Nephron (organoid): ENCODE measurements at regions not wholly inside any gene's neighbourhood (a gene's known extent, or its start where the extent isn't known, plus 50 kb on each side); places are given as distances from the start of the nearest gene placed in this dataset.
"Not testable (repeated sequence)": the region's sequence is repeated elsewhere in the genome, so short reads cannot be mapped to it uniquely, and the experiment has no call there.

Source experiments
- H3K27ac Mint-ChIP-seq, 3 experiments: 2 replicates each; pipeline ENCODE4 v1.8.0; 2020; ENCODE audit warnings: mixed read lengths in 3 of 3, mild to moderate bottlenecking in 2 of 3, moderate library complexity in 1 of 3
- H3K27me3 Mint-ChIP-seq: 2 replicates; pipeline ENCODE4 v1.8.0; 2021; ENCODE audit warnings: low read depth, mild to moderate bottlenecking, moderate library complexity, mixed read lengths
- H3K36me3 Mint-ChIP-seq: 2 replicates; pipeline ENCODE4 v1.8.0; 2020; ENCODE audit warnings: low read depth, mixed read lengths
- H3K4me1 Mint-ChIP-seq: 2 replicates; pipeline ENCODE4 v1.8.0; 2020; ENCODE audit warnings: mixed read lengths
- H3K4me3 Mint-ChIP-seq, 3 experiments: 2 replicates each; pipeline ENCODE4 v1.8.0; 2020; ENCODE audit warnings: mild to moderate bottlenecking in 3 of 3, mixed read lengths in 3 of 3, moderate library complexity in 2 of 3
- H3K9me3 Mint-ChIP-seq: 2 replicates; pipeline ENCODE4 v1.8.0; 2020; ENCODE audit warnings: mixed read lengths
- TF ChIP-seq, protein P1 (sequence below), 3 experiments: fragments of 200-600 bp; sonication (generic); IDR thresholded peaks; one replicate each; pipeline ENCODE4 v1.5.0; 2021; ENCODE audit warnings: antibody characterized with exemption in 3 of 3; ENCODE audit not compliant: unreplicated experiment in 3 of 3

GRCh38 chr14:106013879-106014376 is 487.5 kb downstream of the TMEM121 start:
- Mint-ChIP-seq H3K27me3 (no peaks in the 10 kb centered on the region), H3K27ac (no peak overlapping the region), H3K36me3 (peaks cover 3% of the 10 kb centered on the region), H3K9me3 (peaks cover 36% of the 10 kb centered on the region), H3K4me3 (no peak overlapping the region), H3K4me1 (no peaks in the 10 kb centered on the region)
- TF ChIP-seq, protein P1, sequence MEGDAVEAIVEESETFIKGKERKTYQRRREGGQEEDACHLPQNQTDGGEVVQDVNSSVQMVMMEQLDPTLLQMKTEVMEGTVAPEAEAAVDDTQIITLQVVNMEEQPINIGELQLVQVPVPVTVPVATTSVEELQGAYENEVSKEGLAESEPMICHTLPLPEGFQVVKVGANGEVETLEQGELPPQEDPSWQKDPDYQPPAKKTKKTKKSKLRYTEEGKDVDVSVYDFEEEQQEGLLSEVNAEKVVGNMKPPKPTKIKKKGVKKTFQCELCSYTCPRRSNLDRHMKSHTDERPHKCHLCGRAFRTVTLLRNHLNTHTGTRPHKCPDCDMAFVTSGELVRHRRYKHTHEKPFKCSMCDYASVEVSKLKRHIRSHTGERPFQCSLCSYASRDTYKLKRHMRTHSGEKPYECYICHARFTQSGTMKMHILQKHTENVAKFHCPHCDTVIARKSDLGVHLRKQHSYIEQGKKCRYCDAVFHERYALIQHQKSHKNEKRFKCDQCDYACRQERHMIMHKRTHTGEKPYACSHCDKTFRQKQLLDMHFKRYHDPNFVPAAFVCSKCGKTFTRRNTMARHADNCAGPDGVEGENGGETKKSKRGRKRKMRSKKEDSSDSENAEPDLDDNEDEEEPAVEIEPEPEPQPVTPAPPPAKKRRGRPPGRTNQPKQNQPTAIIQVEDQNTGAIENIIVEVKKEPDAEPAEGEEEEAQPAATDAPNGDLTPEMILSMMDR (IDR thresholded peaks at IDR 0.05; ENCODE audit: unreplicated experiment in 3 of 3) = no peak

DNA sequence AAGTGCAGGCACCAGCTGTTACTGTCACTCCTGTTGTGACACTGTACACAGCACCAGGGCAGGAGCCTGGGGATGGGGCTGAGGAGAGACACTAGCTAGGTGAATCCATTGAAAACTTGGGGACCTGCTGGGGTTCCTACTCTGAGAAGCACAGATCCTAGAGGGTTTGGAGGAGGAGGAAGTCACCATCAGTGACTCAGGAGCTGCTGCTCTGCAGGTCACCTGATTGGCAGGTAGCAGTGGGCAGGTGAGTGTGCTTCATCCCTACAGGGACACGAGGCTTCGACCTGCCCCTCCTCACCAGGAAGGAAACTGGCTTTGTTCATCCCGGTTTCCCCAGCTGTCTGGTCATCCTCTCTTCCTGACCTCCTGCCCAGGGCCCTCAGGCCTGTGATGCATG is 491.6 kb downstream of the TMEM121 start:
- not testable (repeated sequence) for H3K27me3 Mint-ChIP-seq, H3K4me1 Mint-ChIP-seq, H3K4me3 Mint-ChIP-seq, H3K36me3 Mint-ChIP-seq, H3K27ac Mint-ChIP-seq
- peaks cover 39% of the 10 kb centered on the region for H3K9me3 Mint-ChIP-seq

GRCh38 chr14:106021832-106022231 is 495.4 kb downstream of the TMEM121 start:
- Mint-ChIP-seq H3K27ac (no peak overlapping the region), H3K9me3 (peaks cover 50% of the 10 kb centered on the region), H3K4me3 (no peak overlapping the region), H3K27me3 (no peaks in the 10 kb centered on the region), H3K4me1 (no peaks in the 10 kb centered on the region), H3K36me3 (no peaks in the 10 kb centered on the region)
- TF ChIP-seq, protein P1 (IDR thresholded peaks at IDR 0.05; ENCODE audit: unreplicated experiment in 3 of 3) = no peak

GRCh38 chr14:106022648-106023047 is 496.3 kb downstream of the TMEM121 start:
- H3K27me3 Mint-ChIP-seq, H3K27ac Mint-ChIP-seq, H3K36me3 Mint-ChIP-seq, H3K4me1 Mint-ChIP-seq, H3K4me3 Mint-ChIP-seq: not testable (repeated sequence)
- H3K9me3 Mint-ChIP-seq = peaks cover 51% of the 10 kb centered on the region

DNA sequence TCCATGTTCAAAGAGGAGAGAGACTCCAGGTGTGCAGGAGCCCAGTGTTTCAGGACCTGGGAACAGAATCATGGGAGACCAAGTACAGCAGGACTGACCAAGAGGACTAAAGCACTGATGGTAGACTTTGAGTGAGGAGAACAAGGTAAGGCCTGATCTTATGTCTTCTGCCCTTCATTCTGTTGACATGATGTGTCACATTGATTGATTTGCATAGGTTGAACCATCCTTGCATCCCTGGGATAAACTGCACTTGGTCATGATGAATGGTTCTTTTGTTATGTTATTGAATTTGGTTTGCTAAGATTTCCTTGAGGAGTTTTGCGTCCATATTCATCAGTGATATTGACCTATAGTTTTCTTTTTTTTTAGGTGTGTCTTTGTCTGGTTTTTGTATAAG is 497.0 kb downstream of the TMEM121 start:
- Mint-ChIP-seq H3K27ac (no peak overlapping the region), H3K4me3 (no peak overlapping the region), H3K4me1 (no peaks in the 10 kb centered on the region), H3K9me3 (peaks cover 57% of the 10 kb centered on the region), H3K36me3 (no peaks in the 10 kb centered on the region), H3K27me3 (no peaks in the 10 kb centered on the region)
- TF ChIP-seq, protein P1 (IDR thresholded peaks at IDR 0.05; ENCODE audit: unreplicated experiment in 3 of 3) = no peak

DNA sequence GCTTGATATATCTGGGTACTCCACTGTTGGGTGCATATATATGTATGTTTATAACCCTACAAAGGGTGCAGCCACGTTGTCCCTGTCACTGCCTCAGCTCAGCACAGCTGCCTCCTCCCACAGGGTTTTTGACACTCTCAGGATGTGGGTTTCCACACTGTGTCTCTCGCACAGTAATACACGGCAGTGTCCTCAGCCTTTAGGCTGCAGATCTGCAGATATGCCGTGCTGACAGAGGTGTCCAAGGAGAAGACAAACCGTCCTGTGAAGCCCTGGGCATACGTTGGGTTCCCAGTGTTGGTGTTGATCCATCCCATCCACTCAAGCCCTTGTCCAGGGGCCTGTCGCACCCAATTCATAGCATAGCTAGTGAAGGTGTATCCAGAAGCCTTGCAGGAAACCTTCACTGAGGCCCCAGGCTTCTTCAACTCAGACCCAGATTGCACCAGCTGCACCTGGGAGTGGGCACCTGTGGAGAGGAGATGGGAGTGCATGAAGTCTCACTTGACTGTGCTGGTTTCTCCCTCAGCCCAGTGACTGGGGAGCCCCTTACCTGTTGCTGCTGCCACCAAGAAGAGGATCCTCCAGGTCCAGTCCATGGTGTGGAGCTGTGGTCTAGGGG is 498.7 kb downstream of the TMEM121 start:
- TF ChIP-seq, protein P1 (IDR thresholded peaks at IDR 0.05; ENCODE audit: unreplicated experiment in 3 of 3) = no peak
- Mint-ChIP-seq H3K4me1 (no peaks in the 10 kb centered on the region), H3K4me3 (no peak overlapping the region), H3K27ac (no peak overlapping the region), H3K36me3 (no peaks in the 10 kb centered on the region), H3K9me3 (peaks cover 65% of the 10 kb centered on the region), H3K27me3 (no peaks in the 10 kb centered on the region)

DNA sequence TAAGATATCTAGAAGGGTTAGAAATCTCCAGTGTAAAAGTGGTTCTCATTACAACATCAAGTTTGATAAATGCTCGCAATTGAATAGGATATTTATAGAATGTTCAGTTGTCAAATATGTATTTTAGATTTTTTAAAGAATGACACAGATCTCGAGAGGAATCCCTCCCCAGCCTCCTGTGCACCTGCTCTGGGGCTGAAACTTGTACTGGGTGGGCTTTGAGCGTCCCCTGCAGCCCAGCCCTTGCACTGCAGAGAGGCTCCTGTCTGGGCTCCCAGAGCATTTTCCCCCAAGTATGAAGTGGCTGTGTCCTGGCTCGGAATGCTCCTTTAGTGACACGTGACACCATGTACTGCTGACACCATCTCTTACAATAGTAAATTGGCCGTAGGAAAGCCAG is 499.6 kb downstream of the TMEM121 start:
- Mint-ChIP-seq H3K27me3 (no peaks in the 10 kb centered on the region), H3K4me1 (no peaks in the 10 kb centered on the region), H3K9me3 (peaks cover 66% of the 10 kb centered on the region)

GRCh38 chr14:106027759-106028158 is 501.4 kb downstream of the TMEM121 start:
- H3K4me3 Mint-ChIP-seq, H3K36me3 Mint-ChIP-seq, H3K27ac Mint-ChIP-seq, H3K4me1 Mint-ChIP-seq, H3K27me3 Mint-ChIP-seq: not testable (repeated sequence)
- H3K9me3 Mint-ChIP-seq = peaks cover 71% of the 10 kb centered on the region

More for the DNA sequence above, 499.6 kb downstream of the TMEM121 start:
- no peak overlapping the region for H3K27ac Mint-ChIP-seq
- no peak overlapping the region for H3K4me3 Mint-ChIP-seq
- no peaks in the 10 kb centered on the region for H3K36me3 Mint-ChIP-seq
- TF ChIP-seq, protein P1 (IDR thresholded peaks at IDR 0.05; ENCODE audit: unreplicated experiment in 3 of 3) = no peak
